ENCODE measurements at regions not wholly inside any gene's neighbourhood (a gene's known extent, or its start where the extent isn't known, plus 50 kb on each side); places are given as distances from the start of the nearest gene placed in this dataset.

GRCh38 chr3:73786321-73786807 is 161.6 kb upstream of the PDZRN3 start:
- TF ChIP-seq EZH2 (IDR thresholded peaks at IDR 0.05; ENCODE audit: borderline replicate concordance, low read length) (no peak), CTCF (conservative IDR thresholded peaks at IDR 0.05 in 1 of 2, IDR thresholded peaks at IDR 0.05 in 1 of 2; ENCODE audit: extremely low read depth in 1 of 2, insufficient read depth in 1 of 2, low read depth in 1 of 2, low read length in 2 of 2) (no peak)
